GM23338 (cell line): ENCODE measurements at regions not wholly inside any gene's neighbourhood (a gene's known extent, or its start where the extent isn't known, plus 50 kb on each side); places are given as distances from the start of the nearest gene placed in this dataset.

Experiments
- ATAC-seq: fragments of 200-7000 bp; cut with Tn5 transposase; 3 replicates; pipeline ENCODE4 v1.9.1; 2020
- DNase-seq: peaks from one replicate; pipeline ENCODE4 v3.0.0-alpha.2; 2015; ENCODE audit warnings: low spot score
- H2AFZ ChIP-seq: fragments of 200-600 bp; sonication (generic); 2 replicates; pipeline ENCODE4 v1.8.0; 2016; ENCODE audit warnings: antibody characterized with exemption, mild to moderate bottlenecking, moderate library complexity
- H3F3A ChIP-seq: fragments of 200-600 bp; sonication (generic); replicated peaks from 2 replicates; pipeline ENCODE4 v1.8.0; 2017; ENCODE audit warnings: antibody characterized with exemption, mixed run types, low read depth
- H3K27ac ChIP-seq: fragments of 200-600 bp; sonication (generic); 2 replicates; pipeline ENCODE4 v1.6.1; 2016; ENCODE audit warnings: low read depth
- H3K27me3 ChIP-seq: fragments of 200-600 bp; sonication (generic); 2 replicates; pipeline ENCODE4 v1.8.0; 2016; ENCODE audit warnings: mild to moderate bottlenecking, mixed run types, moderate library complexity; ENCODE audit not compliant: insufficient read depth
- H3K36me3 ChIP-seq: fragments of 200-600 bp; sonication (generic); 2 replicates; pipeline ENCODE4 v1.8.0; 2016; ENCODE audit warnings: mild to moderate bottlenecking; ENCODE audit not compliant: insufficient read depth
- H3K4me1 ChIP-seq: fragments of 200-600 bp; sonication (generic); 2 replicates; pipeline ENCODE4 v1.8.0; 2016; ENCODE audit warnings: mild to moderate bottlenecking, moderate library complexity; ENCODE audit not compliant: insufficient read depth
- H3K4me2 ChIP-seq: fragments of 200-600 bp; sonication (generic); 2 replicates; pipeline ENCODE4 v1.7.1; 2017; ENCODE audit warnings: mixed run types
- H3K4me3 ChIP-seq: fragments of 200-600 bp; sonication (generic); 2 replicates; pipeline ENCODE4 v1.6.1; 2016; ENCODE audit warnings: mixed run types
- H3K79me2 ChIP-seq: fragments of 200-600 bp; sonication (generic); replicated peaks from 2 replicates; pipeline ENCODE4 v1.8.0; 2017; ENCODE audit warnings: mild to moderate bottlenecking; ENCODE audit not compliant: insufficient read depth
- H3K9me2 ChIP-seq: fragments of 200-600 bp; sonication (generic); 2 replicates; pipeline ENCODE4 v1.8.0; 2017; ENCODE audit not compliant: insufficient read depth
- H4K20me1 ChIP-seq: fragments of 200-600 bp; sonication (generic); replicated peaks from 2 replicates; pipeline ENCODE4 v1.8.0; 2017; ENCODE audit warnings: mild to moderate bottlenecking; ENCODE audit not compliant: insufficient read depth
- H3K27ac Mint-ChIP-seq: 2 replicates; pipeline ENCODE4 v1.8.0; 2020; ENCODE audit warnings: inconsistent platforms, mild to moderate bottlenecking, moderate library complexity, mixed read lengths
- H3K27me3 Mint-ChIP-seq: 3 replicates; pipeline ENCODE4 v1.8.0; 2022; ENCODE audit warnings: low read depth, mild to moderate bottlenecking, moderate library complexity, mixed read lengths, inconsistent platforms; ENCODE audit not compliant: insufficient read depth, poor library complexity
- H3K36me3 Mint-ChIP-seq: 3 replicates; pipeline ENCODE4 v1.8.0; 2021; ENCODE audit warnings: low read depth, mild to moderate bottlenecking, inconsistent platforms, moderate library complexity, mixed read lengths
- H3K4me1 Mint-ChIP-seq: 3 replicates; pipeline ENCODE4 v1.8.0; 2020; ENCODE audit warnings: mild to moderate bottlenecking, inconsistent platforms, mixed read lengths
- H3K4me3 Mint-ChIP-seq: 3 replicates; pipeline ENCODE4 v1.8.0; 2021; ENCODE audit warnings: moderate library complexity, mild to moderate bottlenecking, inconsistent platforms, mixed read lengths
- H3K9me3 Mint-ChIP-seq: 3 replicates; pipeline ENCODE4 v1.8.0; 2020; ENCODE audit warnings: moderate library complexity, mild to moderate bottlenecking, inconsistent platforms, mixed read lengths
- EZH2 ChIP-seq: fragments of 200-600 bp; sonication (generic); IDR thresholded peaks from one replicate; pipeline ENCODE4 v1.8.0; 2017; ENCODE audit warnings: antibody characterized with exemption, mild to moderate bottlenecking, low read depth; ENCODE audit not compliant: unreplicated experiment
- NANOG ChIP-seq: IDR thresholded peaks from 2 replicates; pipeline ENCODE4 v1.6.1; 2016; ENCODE audit warnings: antibody characterized with exemption, borderline replicate concordance
- REST ChIP-seq: IDR thresholded peaks from one replicate; pipeline ENCODE4 v1.6.1; 2018; ENCODE audit warnings: antibody characterized with exemption; ENCODE audit not compliant: unreplicated experiment
- ZNF114 ChIP-seq: fragments of 250-450 bp; sonication (Bioruptor Pico); IDR thresholded peaks from 2 replicates; pipeline ENCODE4 v1.5.0; 2020; ENCODE audit warnings: mild to moderate bottlenecking, moderate library complexity
- ZNF462 ChIP-seq: fragments of 250-450 bp; sonication (Bioruptor Pico); IDR thresholded peaks from 2 replicates; pipeline ENCODE4 v1.5.0; 2020; ENCODE audit warnings: mild to moderate bottlenecking, moderate library complexity

- TF ChIP-seq REST = no peak
- TF ChIP-seq ZNF114 (CRISPR knock-in tag) = no peak
- TF ChIP-seq EZH2 = no peak
- no peak for TF ChIP-seq NANOG
Observed at GRCh38 chr5:32498484-32498883, 53.9 kb upstream of the ZFR start (continued).

- H3K9me2 ChIP-seq = no peaks in the 10 kb centered on the region
- H3K27ac ChIP-seq = no peak overlapping the region
- H3F3A ChIP-seq = no peaks in the 10 kb centered on the region
- Mint-ChIP-seq H3K27me3 (peaks cover 26% of the 10 kb centered on the region), H3K4me3 (no peak overlapping the region), H3K36me3 (no peaks in the 10 kb centered on the region), H3K4me1 (peaks cover 14% of the 10 kb centered on the region), H3K27ac (no peak overlapping the region), H3K9me3 (peaks cover 10% of the 10 kb centered on the region; the same call in 2 of the 3 replicates)
- no peaks in the 10 kb centered on the region for H4K20me1 ChIP-seq
- TF ChIP-seq ZNF462 (CRISPR knock-in tag) (no peak), REST (no peak)
- DNase-seq (no peak), ATAC-seq (no peak)
- H3K4me1 ChIP-seq = peaks cover 11% of the 10 kb centered on the region
- no peak overlapping the region for H3K4me3 ChIP-seq
- H3K79me2 ChIP-seq = no peaks in the 10 kb centered on the region
- H3K4me2 ChIP-seq = no peak overlapping the region
- no peaks in the 10 kb centered on the region for H3K36me3 ChIP-seq
- H3K27me3 ChIP-seq = peaks cover 23% of the 10 kb centered on the region
- no peak overlapping the region for H2AFZ ChIP-seq
Observed at GRCh38 chr5:32496104-32496503, 51.6 kb upstream of the ZFR start.
